HTR-8/SVneo (cell line): ENCODE measurements at regions not wholly inside any gene's neighbourhood (a gene's known extent, or its start where the extent isn't known, plus 50 kb on each side); places are given as distances from the start of the nearest gene placed in this dataset.

Source experiments
- DNase-seq: peaks from one replicate; pipeline ENCODE4 v3.0.0; 2011; ENCODE audit warnings: low spot score, mixed read lengths; ENCODE audit not compliant: insufficient read length
- FAIRE-seq: peaks from 2 replicates; lab custom pipeline; 2011; peaks lifted over from hg19 to GRCh38; lab: Jason Lieb, UNC

- FAIRE-seq (no peak), DNase-seq (no peak)
Observed at GRCh38 chr17:72503556-72503955, 382.7 kb downstream of the SOX9 start.

- FAIRE-seq, result no peak
- DNase-seq, result no peak
Observed at GRCh38 chr17:72504783-72505182, 384.0 kb downstream of the SOX9 start.

GRCh38 chr17:72506773-72507172 lies 386.0 kb downstream of the SOX9 start:
- no peak for DNase-seq
- no peak for FAIRE-seq

GRCh38 chr17:72507370-72507769 lies 386.6 kb downstream of the SOX9 start:
- DNase-seq, result no peak
- no peak for FAIRE-seq

- no peak for FAIRE-seq
- DNase-seq, result no peak
Observed at GRCh38 chr17:72510351-72511016, 389.7 kb downstream of the SOX9 start.

- DNase-seq, result no peak
- no peak for FAIRE-seq
Observed at GRCh38 chr17:72511242-72511641, 390.4 kb downstream of the SOX9 start.

GRCh38 chr17:72511874-72512273 lies 391.1 kb downstream of the SOX9 start:
- no peak for FAIRE-seq
- DNase-seq, result no peak

- DNase-seq, result no peak
- FAIRE-seq, result no peak
Observed at GRCh38 chr17:72512649-72513556, 392.1 kb downstream of the SOX9 start.

- DNase-seq (no peak), FAIRE-seq (no peak)
Observed at GRCh38 chr17:72514321-72514861, 393.6 kb downstream of the SOX9 start.

GRCh38 chr17:72514891-72515290 lies 394.1 kb downstream of the SOX9 start:
- FAIRE-seq (no peak), DNase-seq (peak; percentile 36)

GRCh38 chr17:72515291-72516065 lies 394.7 kb downstream of the SOX9 start:
- no peak for FAIRE-seq
- DNase-seq, result no peak

GRCh38 chr17:72516772-72517399 lies 396.1 kb downstream of the SOX9 start:
- FAIRE-seq (no peak), DNase-seq (no peak)

- DNase-seq (no peak), FAIRE-seq (no peak)
Observed at GRCh38 chr17:72517413-72518158, 396.8 kb downstream of the SOX9 start.

- FAIRE-seq (no peak), DNase-seq (no peak)
Observed at GRCh38 chr17:72518159-72518732, 397.4 kb downstream of the SOX9 start.

GRCh38 chr17:72518753-72519597 lies 398.2 kb downstream of the SOX9 start:
- FAIRE-seq, result no peak
- no peak for DNase-seq

- DNase-seq (no peak), FAIRE-seq (no peak)
Observed at GRCh38 chr17:72519598-72519936, 398.7 kb downstream of the SOX9 start.

GRCh38 chr17:72520665-72521303 lies 400.0 kb downstream of the SOX9 start:
- no peak for FAIRE-seq
- no peak for DNase-seq

- FAIRE-seq (no peak), DNase-seq (no peak)
Observed at GRCh38 chr17:72523491-72523890, 402.7 kb downstream of the SOX9 start.
